Mammary epithelial cell (primary cell): ENCODE measurements at regions not wholly inside any gene's neighbourhood (a gene's known extent, or its start where the extent isn't known, plus 50 kb on each side); places are given as distances from the start of the nearest gene placed in this dataset.

ENCODE experiments used
- EZH2 ChIP-seq: IDR thresholded peaks from 2 replicates; pipeline ENCODE4 v1.6.1; 2012; ENCODE audit warnings: low read length, inconsistent platforms, borderline replicate concordance
- TF ChIP-seq, protein P1 (sequence below), 2 donors: IDR thresholded peaks in 1 of 2; conservative IDR thresholded peaks in 1 of 2; 2 replicates each; pipeline ENCODE4 v1.5.1; 2011 to 2012; ENCODE audit warnings: inconsistent platforms in 2 of 2, low read length in 2 of 2, mild to moderate bottlenecking in 2 of 2, control low read depth in 1 of 2, low read depth in 1 of 2; ENCODE audit not compliant: insufficient read depth in 1 of 2; ENCODE audit errors: extremely low read depth in 1 of 2

DNA sequence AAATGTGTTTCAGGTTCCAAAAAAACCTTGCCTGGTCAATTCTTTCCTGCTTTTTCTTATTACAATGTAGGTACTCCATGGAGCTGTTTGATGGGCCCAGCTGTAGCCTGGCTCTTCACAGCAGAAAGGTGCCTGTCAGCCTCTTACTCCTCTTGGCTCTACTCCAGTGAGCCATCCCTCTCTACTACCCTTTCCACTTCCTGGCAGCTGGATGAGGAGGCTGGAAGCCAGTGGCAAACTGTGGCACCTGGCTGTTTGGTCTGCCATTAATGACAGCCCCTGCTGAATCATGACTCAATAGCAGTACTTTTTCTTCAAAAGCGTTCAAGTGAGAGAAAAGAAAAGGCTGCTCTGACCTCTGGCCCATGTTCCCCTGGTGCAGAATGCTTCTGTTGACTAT lies 618.1 kb downstream of the PYDC2 start:
- TF ChIP-seq, protein P1, sequence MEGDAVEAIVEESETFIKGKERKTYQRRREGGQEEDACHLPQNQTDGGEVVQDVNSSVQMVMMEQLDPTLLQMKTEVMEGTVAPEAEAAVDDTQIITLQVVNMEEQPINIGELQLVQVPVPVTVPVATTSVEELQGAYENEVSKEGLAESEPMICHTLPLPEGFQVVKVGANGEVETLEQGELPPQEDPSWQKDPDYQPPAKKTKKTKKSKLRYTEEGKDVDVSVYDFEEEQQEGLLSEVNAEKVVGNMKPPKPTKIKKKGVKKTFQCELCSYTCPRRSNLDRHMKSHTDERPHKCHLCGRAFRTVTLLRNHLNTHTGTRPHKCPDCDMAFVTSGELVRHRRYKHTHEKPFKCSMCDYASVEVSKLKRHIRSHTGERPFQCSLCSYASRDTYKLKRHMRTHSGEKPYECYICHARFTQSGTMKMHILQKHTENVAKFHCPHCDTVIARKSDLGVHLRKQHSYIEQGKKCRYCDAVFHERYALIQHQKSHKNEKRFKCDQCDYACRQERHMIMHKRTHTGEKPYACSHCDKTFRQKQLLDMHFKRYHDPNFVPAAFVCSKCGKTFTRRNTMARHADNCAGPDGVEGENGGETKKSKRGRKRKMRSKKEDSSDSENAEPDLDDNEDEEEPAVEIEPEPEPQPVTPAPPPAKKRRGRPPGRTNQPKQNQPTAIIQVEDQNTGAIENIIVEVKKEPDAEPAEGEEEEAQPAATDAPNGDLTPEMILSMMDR (conservative IDR thresholded peaks at IDR 0.05 in 1 of 2, IDR thresholded peaks at IDR 0.05 in 1 of 2; ENCODE audit: extremely low read depth in 1 of 2, insufficient read depth in 1 of 2, low read depth in 1 of 2, low read length in 2 of 2), result no peak
- TF ChIP-seq EZH2, result no peak
